ENCODE measurements at regions not wholly inside any gene's neighbourhood (a gene's known extent, or its start where the extent isn't known, plus 50 kb on each side); places are given as distances from the start of the nearest gene placed in this dataset.

DNA sequence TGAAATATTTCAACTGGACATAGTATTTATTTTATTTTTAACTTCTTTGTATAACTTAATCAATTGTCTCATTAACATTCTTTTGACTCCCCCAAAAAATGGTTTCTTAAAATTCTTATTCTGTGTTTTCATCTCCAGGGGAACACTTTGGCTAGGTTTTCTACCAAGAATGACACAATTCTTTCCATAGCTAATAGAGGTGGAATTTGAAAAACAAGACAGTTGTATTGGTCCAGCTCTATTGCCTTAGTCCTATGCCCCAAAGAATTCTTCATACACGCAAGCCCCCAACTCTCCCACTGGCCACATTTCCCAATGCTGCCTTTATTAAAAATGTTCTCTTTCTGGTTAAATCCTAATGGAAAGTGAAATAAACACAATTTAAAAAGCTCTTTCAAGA is 104.7 kb upstream of the PKDCC start:
- no peak for DNase-seq

DNA sequence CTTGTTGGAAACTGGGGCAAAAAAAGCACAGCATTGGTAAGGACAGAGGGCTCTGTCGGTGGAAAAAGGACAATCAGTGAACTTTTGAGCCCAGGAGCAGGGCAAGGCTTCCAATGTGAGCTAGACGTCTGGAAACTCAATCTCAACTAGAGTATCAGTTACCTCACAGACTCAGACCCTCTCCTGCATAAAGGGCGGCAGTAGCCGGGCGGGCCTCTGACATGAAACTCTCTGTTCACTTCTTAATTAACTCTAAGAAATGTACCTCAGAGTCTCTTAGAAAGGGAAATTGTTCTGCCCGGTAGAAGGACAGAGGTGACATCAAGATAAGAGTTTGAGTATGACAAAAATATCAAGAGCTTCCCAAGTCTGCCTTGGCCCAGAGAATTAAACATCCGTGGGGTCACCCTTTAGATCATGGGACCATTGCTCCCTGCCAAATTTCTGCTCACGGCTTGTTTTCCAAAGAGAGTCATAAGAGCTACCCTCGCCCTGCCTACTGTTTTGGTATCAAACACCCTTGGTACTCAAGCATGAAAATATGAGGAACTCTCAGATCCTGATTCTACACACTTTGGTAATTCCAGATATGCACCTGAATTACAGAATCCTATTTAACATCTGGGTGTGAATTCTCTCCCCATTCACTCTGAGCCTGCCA is 103.5 kb upstream of the PKDCC start:
- no peak for DNase-seq

DNA sequence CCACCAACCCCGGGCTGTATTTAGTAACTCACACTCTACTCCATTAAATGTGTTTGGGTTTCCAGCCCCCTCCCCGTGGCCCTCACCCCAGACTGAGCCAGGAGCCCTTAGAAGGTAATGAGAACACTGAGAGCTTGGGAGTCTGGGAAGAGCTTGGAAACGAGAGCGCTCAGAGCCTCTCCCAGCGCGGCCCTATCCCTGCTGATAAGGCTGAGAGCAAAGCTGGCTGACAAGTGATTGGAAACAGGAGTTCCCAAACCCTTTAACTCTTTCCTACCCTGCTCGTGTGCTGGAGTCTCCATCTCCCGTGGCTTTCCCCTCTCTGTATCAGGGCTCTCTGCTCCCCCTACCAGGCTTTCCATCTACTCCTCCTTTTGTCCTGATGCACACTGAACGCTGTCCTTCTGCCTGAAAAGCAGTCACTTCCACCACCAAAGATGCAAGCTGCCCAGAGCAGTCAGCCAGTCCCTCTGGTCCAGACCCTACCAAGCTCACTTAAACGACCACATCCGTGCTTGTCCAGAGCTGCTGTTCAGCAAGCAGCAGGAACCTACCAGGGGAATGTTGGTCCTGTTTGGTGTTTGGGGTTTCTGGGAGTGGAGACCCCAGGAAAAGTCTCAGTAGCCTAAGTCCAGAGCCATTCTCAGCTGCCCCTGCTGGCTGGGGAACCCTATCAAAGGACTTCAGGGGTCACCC is 100.0 kb upstream of the PKDCC start:
- DNase-seq: no peak

DNA sequence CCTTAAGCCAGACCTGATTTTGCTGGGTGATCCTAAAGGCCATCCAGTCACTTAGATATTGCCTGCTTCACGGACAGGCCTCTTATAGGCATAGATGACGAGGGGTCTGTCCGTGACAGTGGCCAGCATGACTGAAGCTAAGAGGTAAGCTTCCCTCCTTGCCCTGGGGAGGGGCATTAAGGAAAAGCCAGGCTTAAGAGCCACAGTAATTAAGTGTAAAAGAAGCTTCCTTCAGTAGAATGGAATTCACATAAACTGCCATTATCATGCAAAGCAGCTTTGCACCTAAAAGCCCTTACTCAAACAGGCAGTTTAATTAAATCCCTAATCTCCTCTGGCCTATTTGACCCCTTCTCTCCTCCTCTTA is 99.4 kb upstream of the PKDCC start:
- DNase-seq: no peak

DNA sequence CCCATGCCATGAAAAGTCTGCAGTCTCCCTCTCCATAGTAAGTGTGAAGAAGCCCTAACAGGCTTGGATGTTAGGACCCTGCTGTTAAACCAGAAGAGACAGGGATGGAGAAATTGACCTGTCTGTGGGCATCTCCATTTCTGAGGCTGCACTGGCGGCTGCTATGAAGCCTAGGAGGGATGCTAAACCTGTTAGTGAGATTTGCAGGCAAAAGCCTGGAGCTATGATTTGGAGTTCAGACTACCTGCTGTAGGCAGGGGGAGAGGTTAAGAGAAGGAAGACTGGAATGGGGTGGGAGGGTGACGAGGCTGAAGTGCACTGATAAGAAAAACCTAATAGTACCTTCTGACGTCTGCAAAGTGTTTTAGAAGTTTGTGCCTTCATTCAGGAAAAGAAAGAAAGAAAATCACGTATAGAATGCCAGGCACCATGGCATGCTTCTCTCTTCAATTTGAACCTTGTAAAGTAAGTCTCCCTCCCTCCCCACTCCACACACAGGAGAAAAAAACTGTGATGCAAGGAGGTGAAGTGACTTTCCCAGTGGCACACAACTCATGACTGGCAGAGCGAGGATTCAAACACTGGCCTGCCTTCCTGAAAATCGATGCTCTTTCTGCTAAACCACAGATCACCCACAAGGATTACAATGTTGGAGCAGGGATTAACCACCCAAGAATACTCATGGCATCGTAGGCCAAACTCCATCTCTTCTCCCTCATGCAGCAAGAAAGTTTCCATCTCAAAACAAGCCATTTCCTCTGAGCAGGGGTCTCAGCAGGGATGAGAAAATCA is 98.5 kb upstream of the PKDCC start:
- DNase-seq: no peak

DNA sequence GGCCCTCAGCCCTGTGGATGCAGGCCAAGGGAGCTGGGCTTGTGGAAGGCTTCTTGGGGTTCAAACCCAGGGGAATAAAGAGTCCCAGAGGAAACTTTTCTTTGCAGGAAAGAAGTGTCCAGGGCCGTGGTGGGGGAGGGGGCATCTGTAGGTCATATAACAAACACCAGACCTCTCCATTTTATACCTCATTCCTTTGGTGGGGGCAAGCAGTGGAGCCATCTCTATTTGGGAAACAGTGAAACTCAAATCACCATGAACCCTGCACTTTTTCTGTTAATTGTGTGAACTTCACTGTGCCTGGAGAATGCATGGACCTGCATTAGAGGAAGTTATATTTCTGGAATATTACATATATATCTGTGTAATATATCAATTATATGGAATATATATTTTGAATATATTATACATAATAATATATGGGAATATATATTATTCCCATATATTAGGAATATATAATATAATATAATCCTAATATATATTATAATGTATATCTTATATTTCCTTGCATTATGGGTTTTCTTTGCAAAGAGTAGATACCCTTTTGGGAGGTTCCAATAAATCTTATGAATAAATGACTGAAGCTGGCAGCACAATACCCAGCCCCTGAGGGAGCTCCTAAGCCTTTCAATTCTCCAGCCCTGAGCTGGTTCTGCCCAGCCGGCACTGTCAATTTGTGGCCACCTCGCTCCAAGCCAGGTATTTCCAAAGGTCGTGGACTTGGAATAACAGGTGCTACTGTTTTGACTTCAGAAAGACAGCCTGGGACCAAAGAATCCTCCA is 97.7 kb upstream of the PKDCC start:
- DNase-seq: no peak

DNA sequence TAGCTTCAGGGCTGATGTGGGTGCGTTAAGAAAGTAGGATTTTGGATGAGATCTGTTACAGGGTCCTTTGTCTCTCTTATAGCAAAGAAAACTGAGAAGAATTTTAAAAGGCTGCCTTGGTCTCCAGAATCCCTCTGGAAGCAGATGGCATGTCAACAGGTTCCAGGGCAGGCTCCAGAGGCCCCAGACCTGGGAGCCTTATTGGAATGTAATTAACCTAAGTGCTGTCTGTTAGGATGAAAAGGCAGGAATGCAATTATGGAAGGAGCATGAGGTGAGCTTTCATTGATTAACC is 97.2 kb upstream of the PKDCC start:
- DNase-seq: no peak

DNA sequence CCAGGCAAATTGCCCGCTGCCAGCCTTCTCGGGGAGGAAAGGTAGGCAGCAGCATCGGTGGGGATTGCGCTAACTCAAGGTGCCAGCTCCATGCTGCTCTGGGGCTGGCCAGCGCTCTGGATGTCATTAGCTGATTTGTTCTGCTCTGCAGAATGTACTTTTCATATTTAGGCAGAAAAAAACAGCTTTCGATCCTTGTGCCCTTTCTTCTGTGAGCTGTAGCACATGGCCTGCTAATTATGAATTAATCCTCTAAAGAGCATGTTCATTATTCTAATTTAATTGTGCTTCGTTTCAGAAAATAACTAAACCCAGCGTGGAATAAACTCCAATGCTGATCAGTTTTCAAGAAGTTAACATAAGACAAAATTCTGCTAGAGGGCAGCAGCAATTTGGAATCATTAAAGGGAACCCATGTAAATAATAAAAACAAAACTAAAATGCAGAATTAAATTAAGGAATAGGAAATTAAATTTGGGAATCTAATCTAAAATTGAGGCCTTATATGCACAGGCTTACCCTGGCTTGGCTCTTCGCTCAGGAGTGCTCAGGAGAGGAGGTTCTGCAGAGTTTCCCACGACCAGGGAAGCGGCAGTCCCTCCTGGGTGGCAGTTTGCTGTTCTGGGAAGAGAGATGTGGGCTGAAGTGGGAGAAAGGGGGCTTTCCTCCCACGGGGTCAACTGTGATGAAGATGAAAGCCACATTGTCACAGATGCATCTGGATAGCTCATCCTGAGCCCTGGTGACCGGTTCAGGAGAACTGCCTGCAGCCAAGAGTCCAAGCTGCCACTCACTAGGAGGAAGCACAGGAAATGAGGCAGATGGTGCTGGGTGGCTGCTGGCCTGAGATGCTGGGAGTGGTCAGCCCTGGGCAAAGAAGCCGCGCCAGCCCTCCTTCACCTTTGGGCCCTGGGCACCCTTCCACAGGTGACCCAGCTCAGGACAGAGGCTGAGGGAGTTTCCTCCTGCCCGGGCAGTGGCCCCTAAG is 93.2 kb upstream of the PKDCC start:
- DNase-seq: no peak

DNA sequence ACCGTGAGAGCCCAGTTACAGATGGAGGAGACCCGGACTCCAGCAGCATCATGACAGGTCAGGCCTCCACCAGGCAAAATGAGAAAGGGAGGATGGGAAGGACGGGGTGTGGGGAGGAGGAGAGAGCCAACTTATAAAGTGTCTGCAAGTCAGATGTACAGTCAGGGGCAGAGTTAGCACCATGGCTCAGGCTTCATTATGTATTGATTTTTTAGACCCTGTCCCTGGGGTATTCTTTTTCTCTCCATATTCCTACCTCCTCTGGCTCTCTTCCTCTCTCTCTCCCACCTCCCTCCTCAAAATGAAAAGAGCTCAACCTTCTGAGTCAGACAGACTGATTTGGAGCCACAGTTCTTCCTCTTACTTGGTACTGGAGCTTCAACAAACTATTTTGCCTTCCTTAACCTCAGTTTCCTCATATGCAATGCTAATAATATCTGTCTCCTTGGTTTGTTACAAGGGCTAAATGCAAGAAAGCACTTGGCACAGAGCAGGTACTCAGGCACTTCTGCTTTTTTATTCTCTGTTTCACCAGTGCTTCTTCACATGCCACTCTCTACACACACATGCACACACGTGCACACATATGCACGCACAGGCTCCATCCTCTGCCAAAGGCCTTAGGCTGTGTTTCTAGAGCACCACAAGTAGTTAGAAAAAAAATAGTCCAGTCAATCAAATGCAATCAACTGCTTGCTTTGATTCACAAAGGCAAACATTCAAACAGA is 92.3 kb upstream of the PKDCC start:
- no peak for DNase-seq

DNA sequence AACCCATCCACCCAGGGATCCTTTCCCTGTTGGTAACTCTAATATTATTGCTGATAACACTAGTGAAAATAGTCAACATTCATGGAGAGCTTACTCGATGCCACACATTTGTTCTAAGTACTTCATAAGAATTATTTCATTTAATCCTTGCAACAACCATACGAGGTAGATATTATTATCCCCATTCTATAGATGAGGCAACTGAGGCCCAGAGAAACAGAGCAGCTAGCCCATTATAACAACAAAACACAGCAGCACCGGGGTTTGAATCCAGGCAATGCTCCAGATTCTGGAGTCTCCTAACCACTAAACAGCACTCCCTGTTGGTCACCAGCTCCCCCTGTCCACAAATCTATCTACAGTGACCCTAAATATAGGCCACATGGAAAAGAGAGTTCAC is 90.4 kb upstream of the PKDCC start:
- DNase-seq: no peak

DNA sequence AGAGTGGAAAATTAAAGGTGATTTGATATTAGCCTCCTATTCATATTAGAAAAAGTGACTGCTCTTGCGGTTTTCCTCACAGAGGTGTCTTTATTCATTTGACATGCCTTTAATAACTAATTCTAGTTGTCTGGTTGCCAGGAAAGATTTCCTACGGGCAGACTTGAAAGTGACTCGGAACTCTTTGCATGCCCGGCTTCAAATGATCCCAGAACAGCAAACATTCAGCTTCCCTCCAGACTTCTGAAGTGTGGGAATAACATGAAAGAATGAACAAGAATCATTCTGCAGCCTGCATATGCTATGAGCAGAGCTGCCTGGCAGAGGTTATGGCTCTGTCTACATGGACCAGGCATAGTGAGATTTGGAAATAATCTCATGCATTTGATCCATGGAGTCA is 89.6 kb upstream of the PKDCC start:
- DNase-seq: no peak

DNA sequence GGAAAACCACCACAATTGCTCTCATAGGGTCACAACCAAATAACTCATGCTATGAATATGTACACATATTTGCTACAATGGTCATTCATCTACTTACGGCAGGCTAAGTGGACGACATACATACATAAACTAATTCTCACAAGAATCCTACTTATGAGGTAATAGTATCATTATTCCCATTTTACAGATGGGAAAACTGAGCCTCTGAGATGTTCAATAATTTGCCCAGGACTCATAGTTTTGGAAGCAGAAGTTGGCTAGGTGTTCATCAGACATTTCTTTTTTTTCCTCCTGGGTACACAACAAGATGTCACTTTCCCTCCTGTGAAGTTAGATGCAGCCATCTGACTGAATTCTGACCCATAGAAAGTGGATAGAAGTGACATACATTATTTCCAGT is 89.0 kb upstream of the PKDCC start:
- no peak for DNase-seq

DNA sequence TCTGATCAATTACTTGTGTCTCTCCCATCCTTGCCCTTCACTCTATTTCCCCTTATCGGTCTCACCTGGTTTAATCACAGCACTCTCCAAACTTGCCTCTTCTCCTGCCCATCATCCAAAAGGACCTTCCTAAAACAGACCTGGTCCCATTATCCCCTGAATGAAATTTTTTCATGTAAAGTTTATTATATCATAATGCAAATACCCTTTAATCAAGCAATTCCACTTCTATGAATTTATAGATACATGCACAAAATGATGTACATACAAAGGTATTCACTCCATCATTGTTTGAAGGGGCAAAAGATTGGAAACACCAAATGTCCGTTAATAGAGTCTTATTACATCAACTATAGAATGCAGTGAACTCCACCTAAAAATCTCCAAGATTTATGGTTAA is 88.1 kb upstream of the PKDCC start:
- DNase-seq: no peak

DNA sequence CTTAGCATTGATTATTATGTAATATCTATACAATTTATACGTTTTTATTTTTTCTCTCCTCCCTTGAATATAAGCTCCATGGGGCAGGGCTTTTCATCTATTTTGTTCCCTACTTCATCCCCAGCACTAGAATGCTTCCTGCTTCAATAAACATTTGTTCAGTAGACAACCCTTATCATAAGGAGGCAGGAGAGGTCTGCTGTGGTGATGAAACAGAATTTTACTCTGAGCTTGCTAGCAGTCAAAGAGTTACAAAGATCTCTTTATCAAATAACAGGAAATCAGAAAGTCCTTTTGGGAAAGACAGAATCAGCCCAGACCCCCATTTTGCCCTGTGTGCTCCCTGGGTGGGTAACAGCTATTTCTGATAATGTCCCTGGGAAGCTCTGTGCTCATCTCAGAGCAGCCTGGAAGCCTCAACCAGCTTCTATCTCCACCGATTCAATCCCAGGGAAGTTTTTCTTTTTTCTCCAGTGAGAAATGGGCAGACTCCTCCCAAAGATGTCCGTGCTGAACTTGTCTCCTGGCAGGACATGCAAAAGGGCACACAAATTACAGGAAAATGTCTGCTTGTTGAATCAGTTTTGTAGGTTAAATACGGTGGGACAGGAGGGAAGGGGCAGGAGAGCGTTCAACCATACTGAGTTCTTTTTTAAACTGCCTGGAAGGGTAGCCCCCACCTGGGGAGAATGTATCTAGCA is 84.7 kb upstream of the PKDCC start:
- DNase-seq: no peak

DNA sequence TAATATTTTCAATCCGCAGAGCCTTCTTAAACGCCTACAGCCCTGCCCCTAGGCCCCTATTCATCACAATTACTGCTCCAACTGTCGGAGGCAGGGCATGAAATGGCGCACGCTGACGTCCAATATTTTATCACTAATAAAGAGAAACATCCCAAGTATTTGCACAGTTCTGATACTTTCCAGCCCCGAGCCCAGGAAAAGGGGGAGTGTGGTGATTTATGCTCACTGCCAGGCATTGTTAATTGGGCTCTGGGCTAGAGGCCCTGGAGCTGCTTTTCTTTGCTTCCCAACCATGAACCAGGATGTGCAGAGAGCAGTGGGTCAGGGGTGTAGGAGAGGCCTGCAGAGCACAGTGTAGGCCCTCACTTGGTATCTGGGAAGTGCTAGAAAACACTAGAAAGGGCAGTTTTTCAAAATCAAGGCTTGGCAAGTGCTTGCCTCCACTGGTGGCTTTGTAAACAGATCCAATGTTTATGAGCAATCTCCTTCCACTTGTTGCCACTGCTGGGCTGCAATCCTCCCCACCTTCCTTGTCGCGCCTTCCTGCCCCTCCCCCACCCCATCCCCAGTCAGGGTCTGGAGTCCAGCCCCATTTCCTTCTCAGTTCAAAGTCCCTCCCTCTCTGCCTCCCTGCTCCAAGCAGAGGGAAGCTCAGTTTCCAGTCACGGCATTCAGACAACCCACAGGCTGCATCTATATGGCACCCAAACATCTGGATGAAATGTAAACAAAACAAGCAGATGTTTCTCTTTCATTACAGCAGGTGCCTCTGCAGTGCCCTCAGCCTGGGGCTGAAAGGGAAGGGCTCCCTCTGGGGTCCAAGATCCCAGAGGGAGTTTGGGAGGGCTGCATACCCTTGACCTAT is 83.9 kb upstream of the PKDCC start:
- DNase-seq: no peak

DNA sequence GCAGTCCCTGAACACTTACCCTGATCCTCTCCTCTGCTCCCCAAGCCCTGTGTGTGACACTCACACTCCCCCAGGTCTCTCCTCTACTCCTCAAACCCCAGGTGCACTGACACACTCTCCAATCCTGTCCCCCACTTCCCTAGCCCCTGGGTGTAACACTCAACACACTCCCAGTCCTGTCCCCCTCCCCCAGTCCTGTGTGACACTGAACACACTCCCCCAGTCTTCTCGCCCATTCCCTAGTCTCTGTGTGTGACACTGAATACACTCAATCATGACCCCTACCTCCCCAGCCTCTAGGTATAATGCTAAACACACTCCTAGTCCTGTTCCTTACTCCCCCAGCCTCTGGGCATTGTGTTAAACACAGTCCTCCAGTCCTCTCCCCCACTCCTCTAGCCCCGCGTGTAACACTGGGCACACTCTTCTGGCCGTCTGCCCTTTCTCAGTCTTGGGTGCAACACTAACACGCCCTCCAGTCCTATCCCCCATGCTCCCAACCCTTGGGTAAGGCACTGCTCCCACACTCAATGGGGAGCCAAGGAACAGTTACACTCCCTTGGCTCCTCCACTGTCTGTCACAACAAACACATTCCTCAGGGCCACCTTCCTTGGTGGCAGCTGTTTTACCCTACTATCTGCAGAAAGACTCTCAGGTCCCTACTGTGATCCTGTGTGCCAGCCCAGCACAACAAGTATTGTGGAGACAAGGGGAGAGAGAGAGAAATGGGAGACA is 82.5 kb upstream of the PKDCC start:
- no peak for DNase-seq

DNA sequence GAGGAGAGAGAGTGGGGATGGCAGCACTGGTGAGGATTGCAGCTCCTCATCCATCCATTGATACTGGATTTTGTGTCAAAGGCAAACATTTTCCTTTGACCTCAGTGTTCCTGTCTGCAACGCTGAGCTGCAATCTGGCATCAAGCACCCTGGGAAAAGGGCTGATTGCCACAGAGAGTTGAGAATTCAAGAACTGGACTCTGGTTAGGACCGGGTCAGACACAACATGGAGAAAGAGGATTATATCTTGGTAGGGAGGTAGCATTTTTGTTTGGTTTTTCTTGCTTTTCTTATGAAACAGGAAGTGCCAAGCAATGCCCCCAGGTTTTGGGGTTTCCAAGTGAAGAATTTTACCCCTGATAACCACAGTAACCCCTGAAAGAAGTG is 81.9 kb upstream of the PKDCC start:
- DNase-seq: no peak

DNA sequence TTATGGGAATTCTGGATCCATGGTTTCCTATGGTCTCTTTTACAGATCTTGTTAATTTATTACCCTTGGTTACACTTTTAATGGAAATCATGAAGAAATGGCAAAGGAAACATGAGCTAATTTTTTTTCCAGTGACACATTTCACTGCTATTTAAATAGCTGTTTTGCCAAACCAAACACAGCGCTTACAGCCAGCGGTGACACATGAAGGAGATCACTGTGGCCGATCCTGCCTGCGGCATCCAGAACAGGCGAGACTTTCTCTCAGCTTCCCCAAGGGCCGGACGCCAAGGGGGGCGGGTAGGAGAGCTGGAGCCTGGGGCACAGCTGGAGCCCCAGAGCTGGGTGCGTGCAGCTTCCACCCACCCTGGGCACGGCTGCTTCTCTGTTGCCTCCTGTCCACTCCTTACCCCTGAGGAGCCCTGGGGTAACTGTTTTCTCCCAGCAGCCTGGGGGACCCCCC is 81.4 kb upstream of the PKDCC start:
- no peak for DNase-seq

DNA sequence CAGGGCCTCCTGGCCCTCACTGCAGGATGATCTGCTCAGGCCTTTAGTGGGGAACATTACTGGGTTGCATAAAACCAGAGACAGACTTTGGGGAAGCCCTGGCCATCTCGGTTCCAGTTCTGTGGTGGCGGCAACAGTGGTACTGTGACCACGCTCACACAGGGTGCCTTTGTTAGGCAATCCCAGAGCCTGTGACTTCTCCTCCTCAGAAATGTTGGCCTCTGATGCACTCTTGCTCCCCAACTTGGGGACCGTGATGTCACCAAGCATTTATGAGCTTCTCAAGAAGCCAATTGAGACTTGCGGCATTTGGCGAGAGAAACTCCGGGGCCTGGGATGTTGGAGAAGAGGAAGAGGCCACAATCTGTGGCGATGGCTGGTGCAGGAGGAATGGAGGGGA is 80.9 kb upstream of the PKDCC start:
- no peak for DNase-seq

All from NCI-H2107 (cell line).